ENCODE measurements at regions not wholly inside any gene's neighbourhood (a gene's known extent, or its start where the extent isn't known, plus 50 kb on each side); places are given as distances from the start of the nearest gene placed in this dataset.

DNA sequence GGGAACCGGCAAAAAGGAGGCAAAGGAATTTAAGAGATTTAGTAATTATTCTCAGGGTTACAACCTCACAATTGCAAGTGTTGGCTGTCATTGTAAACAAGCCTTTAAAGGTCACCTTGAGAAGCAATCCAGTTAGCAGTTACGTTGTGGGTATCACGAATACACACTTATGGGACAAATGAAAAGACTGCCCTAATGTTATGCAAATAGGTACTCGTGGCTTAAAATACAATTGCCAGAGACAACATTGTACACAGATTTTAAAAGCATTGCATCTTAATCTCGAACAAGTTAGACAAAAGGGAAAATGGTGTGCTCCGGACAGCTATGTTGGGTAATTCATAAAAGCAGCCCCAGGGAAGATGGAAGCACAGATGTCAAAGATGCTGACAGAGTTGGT lies 120.5 kb upstream of the ZC3H12A start:
- TF ChIP-seq, protein P1, sequence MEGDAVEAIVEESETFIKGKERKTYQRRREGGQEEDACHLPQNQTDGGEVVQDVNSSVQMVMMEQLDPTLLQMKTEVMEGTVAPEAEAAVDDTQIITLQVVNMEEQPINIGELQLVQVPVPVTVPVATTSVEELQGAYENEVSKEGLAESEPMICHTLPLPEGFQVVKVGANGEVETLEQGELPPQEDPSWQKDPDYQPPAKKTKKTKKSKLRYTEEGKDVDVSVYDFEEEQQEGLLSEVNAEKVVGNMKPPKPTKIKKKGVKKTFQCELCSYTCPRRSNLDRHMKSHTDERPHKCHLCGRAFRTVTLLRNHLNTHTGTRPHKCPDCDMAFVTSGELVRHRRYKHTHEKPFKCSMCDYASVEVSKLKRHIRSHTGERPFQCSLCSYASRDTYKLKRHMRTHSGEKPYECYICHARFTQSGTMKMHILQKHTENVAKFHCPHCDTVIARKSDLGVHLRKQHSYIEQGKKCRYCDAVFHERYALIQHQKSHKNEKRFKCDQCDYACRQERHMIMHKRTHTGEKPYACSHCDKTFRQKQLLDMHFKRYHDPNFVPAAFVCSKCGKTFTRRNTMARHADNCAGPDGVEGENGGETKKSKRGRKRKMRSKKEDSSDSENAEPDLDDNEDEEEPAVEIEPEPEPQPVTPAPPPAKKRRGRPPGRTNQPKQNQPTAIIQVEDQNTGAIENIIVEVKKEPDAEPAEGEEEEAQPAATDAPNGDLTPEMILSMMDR (IDR thresholded peaks at IDR 0.05) = no peak

DNA sequence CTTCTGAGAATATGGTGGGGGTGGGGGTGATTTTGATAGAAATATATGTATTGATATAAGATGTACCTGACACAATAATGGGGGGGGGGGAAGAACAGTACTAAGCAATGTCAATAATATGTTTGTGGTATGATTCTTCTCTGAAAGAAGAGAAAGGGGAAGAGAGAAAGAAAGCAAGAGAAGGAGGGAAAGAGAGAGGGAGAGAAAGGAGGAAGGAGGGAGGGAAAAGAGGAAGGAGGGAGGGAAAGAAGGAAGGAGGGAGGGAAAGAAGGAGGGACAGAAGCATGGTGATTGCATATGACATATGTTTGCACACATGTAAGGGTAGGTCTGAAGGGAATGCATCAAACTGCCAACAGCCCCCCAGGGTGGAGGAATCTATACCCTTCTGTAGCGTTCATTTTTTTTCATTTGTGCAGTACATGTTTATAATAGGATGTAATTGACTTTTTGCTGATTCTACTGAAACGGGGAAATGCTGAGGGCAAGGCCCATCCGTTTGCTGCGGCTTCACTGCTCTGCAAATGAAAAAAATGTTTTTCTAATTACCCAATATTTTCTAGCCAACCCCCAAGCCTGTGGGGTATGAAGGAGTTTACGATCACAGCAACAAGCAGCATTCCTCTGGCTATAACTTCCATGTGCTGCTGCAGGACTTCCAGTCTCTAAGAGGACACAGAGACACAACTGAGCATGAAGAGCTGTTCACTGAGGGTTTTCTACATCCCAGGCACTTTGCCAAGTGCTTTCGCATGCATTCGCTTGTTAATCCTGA lies 119.3 kb upstream of the ZC3H12A start:
- TF ChIP-seq, protein P1 (IDR thresholded peaks at IDR 0.05) = no peak

DNA sequence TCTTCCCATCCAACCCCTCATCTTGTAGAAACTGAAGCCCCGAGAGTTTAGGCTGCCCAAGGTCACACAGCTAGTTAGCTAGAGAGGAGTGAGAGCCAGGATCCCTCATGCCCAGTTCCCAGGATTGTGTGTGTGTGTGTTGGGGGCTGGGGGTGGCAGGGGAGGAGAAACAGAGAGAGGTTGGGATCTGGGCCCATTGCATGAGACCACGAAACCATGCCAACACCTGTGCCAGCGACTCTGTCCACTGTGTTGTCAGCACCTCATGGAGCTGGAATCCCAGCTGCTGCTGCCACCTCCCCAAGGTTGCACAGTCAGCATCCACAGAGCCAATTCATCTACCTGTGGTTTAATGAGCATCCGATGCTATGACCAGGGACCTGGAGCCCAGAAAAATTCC lies 115.4 kb upstream of the ZC3H12A start:
- TF ChIP-seq, protein P1 (IDR thresholded peaks at IDR 0.05) = no peak

DNA sequence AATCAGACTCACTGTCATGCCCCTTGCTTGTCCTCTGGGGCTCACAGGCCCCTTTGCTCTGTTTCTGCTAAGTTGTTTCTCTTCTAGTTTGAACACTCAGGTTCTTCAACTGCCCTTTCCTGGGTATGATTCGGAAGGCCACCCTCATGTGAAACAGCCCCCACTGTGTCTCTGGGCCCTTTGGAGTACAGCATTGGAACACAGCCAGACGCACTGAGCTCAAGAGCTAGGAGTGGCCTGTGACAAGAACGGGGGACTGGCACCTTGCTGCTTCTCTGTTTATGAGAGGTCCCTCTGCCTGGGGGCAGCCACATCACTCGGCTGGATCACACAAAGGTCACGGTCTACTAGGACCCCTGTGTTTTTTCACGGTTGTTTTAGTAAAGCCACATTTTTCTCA lies 114.4 kb upstream of the ZC3H12A start:
- TF ChIP-seq, protein P1 (IDR thresholded peaks at IDR 0.05) = no peak

DNA sequence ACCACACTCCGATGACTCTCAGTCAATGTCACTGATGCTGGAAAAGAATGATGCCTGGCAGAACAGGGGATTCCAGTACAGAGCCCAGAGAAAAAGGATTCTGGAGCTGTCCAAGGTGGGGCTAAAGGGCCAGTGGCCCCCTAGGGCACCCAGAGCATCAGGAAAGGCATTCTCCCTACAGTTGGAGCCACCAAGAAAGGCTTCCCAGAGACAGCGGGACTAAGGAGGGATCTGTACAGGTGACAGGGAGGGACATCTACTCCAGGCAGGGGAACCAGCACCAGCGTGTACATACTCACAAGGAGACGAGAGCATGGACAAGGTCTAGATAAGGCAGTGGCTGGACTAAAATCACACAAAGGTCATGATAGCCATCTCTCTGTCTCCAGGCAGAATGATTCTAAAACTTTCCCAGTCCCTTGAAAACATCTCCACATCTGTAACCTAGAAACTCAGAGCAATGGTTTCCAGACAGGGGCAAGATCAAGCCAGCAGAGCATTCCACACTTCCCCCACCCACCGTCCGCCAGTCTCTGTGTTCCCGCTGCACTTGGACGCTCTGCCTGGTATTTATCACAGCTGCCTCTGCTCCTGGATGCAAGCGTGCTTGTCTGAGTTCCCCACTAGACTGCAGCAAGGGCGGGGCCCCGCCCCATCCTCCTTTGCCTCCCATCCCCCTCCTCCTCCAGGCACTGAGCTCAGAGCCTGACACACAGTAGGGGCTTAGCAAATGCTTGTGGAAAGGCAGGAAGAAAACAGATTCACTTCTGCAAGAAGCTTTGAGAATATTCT lies 111.6 kb upstream of the ZC3H12A start:
- TF ChIP-seq, protein P1 (IDR thresholded peaks at IDR 0.05) = no peak

DNA sequence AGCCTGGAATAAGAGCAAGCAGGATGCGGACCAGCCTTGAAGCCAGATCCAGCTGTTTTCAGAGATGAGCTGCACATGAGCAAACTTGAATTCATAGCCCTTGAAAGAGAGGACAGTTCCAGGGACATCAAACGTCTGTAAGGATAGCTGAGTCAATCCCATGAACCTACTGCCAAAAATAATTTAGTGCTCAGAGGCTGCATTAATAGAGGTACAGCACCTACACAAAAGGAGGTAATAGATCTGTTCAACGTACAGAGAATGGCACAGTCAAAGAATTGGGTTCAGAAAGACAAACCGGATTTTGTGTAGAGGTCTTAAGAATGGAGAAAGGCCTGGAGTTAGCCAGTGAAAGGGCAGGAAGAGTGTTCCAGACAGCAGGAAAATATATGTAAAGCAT lies 110.8 kb upstream of the ZC3H12A start:
- TF ChIP-seq, protein P1 (IDR thresholded peaks at IDR 0.05) = no peak

DNA sequence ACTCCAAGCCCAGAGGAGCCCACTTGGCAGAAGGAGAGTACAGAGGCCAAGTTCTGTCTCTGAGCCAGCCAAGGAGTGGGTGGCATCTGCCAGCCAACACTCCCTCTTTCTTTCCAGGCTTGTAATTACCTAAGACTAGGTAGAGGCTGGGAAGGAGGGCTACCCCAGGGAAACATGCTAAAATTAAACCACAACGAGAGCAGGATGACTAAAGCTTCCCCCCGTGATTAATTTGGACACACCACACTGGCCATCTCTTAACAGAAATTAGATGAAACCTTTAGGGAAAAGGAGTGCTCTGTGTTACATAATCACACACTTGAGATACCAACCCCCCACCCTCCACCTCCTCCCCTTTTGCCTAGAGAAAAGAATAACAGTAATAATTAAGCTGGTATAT lies 102.1 kb upstream of the ZC3H12A start:
- TF ChIP-seq, protein P1 (IDR thresholded peaks at IDR 0.05) = no peak

All from LNCAP (cell line).